ENCODE measurements at regions not wholly inside any gene's neighbourhood (a gene's known extent, or its start where the extent isn't known, plus 50 kb on each side); places are given as distances from the start of the nearest gene placed in this dataset.

DNA sequence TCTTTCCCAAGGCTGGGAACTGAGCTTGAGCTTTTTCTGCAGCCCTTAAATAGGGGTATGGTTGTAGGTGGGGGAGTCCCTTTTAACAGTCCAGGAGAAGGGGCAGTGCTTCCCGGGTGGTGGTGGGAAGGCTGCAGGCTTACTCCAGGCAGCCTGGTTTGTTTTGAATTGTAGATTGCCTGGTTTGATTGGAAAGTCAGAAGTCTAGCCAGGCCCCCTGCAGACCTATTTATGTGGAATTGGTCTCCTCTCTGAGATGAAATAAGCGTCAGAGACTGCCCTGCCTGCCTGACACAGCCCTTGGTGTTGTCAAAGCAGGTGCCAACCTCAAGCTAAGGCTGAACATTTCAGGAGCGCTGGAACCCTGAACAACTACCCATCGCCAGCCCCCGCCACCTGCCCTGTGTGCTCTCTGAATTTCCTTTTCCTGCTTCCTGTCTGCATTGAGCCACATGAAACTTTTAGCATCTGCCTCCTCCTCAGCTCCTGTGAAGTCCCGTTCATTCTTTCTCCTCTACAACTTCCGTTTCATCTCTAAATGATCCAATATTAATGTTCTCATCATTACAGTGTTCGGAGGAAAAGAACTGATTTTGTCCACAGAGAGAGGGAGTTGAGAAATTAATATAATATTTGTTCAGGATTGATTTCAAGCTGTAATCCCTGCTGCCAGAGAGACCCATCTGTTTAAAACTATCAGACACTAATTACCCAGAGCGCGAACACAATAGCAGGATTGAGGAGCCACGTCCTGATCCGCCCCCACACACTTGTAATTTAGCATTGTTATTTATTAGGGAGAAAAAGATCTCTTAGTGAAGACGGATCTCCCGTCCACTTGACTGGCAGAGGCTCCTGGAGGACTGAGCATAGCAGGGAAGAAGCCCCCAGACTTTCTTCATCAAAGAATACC, 136.5 kb downstream of the TRIM29 start:
- TF ChIP-seq, protein P1, sequence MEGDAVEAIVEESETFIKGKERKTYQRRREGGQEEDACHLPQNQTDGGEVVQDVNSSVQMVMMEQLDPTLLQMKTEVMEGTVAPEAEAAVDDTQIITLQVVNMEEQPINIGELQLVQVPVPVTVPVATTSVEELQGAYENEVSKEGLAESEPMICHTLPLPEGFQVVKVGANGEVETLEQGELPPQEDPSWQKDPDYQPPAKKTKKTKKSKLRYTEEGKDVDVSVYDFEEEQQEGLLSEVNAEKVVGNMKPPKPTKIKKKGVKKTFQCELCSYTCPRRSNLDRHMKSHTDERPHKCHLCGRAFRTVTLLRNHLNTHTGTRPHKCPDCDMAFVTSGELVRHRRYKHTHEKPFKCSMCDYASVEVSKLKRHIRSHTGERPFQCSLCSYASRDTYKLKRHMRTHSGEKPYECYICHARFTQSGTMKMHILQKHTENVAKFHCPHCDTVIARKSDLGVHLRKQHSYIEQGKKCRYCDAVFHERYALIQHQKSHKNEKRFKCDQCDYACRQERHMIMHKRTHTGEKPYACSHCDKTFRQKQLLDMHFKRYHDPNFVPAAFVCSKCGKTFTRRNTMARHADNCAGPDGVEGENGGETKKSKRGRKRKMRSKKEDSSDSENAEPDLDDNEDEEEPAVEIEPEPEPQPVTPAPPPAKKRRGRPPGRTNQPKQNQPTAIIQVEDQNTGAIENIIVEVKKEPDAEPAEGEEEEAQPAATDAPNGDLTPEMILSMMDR (IDR thresholded peaks at IDR 0.05; ENCODE audit: poor library complexity, severe bottlenecking): no peak
- TF ChIP-seq EZH2 (IDR thresholded peaks at IDR 0.05; ENCODE audit: borderline replicate concordance, insufficient read depth, low read length, poor library complexity, severe bottlenecking) (no peak), TAF1 (IDR thresholded peaks at IDR 0.05; ENCODE audit: low read depth) (no peak), MXI1 (conservative IDR thresholded peaks at IDR 0.05; ENCODE audit: poor library complexity, severe bottlenecking) (no peak), EP300 (conservative IDR thresholded peaks at IDR 0.05; ENCODE audit: poor library complexity, severe bottlenecking) (no peak), RAD21 (conservative IDR thresholded peaks at IDR 0.05) (no peak)
- no peak overlapping the region for H3K4me2 ChIP-seq (ENCODE audit: low read length)
- no peak overlapping the region for H3K9ac ChIP-seq (ENCODE audit: low read length)

DNA sequence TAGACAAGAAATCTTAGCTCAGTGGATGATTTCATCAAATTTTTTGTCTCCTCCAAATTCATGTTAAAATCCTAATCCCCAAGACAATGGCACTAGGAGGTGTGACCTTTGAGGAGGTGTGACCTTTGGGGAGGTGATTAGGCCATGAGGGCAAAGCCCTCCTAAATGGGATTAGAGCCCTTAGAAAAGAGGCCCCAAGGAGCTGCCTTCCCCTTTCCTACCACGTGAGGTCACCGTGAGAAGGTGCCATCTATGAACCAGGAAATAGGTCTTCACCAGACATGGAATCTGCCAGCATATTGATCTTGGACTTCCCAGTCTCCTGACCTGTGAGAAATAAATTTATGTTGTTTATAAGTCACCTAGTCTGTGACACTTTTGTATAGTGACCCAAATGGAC, 138.7 kb downstream of the TRIM29 start:
- TF ChIP-seq, protein P2, sequence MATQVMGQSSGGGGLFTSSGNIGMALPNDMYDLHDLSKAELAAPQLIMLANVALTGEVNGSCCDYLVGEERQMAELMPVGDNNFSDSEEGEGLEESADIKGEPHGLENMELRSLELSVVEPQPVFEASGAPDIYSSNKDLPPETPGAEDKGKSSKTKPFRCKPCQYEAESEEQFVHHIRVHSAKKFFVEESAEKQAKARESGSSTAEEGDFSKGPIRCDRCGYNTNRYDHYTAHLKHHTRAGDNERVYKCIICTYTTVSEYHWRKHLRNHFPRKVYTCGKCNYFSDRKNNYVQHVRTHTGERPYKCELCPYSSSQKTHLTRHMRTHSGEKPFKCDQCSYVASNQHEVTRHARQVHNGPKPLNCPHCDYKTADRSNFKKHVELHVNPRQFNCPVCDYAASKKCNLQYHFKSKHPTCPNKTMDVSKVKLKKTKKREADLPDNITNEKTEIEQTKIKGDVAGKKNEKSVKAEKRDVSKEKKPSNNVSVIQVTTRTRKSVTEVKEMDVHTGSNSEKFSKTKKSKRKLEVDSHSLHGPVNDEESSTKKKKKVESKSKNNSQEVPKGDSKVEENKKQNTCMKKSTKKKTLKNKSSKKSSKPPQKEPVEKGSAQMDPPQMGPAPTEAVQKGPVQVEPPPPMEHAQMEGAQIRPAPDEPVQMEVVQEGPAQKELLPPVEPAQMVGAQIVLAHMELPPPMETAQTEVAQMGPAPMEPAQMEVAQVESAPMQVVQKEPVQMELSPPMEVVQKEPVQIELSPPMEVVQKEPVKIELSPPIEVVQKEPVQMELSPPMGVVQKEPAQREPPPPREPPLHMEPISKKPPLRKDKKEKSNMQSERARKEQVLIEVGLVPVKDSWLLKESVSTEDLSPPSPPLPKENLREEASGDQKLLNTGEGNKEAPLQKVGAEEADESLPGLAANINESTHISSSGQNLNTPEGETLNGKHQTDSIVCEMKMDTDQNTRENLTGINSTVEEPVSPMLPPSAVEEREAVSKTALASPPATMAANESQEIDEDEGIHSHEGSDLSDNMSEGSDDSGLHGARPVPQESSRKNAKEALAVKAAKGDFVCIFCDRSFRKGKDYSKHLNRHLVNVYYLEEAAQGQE (IDR thresholded peaks at IDR 0.05; ENCODE audit: borderline replicate concordance): no peak
- no peak for TF ChIP-seq POLR2AphosphoS5 (IDR thresholded peaks at IDR 0.05)
- H3K27me3 ChIP-seq (ENCODE audit: insufficient read depth, low read depth, low read length): no peaks in the 10 kb centered on the region
- H3K79me2 ChIP-seq (replicated peaks; ENCODE audit: insufficient read depth, low read length): no peaks in the 10 kb centered on the region
- no peak overlapping the region for H2AFZ ChIP-seq (ENCODE audit: low read depth, low read length)
- no peak overlapping the region for H3K9ac ChIP-seq (ENCODE audit: low read length)
- no peaks in the 10 kb centered on the region for H3F3A ChIP-seq (ENCODE audit: insufficient read depth, low read length, poor library complexity, severe bottlenecking)
- no peaks in the 10 kb centered on the region for H3K9me2 ChIP-seq (ENCODE audit: insufficient read depth, low read length)
- no peak overlapping the region for H3K4me3 ChIP-seq (ENCODE audit: low read length)
- H3K36me3 ChIP-seq (ENCODE audit: insufficient read depth, low read length): no peaks in the 10 kb centered on the region
- no peak overlapping the region for H3K27ac ChIP-seq (ENCODE audit: low read length)
- H3K9me3 ChIP-seq (ENCODE audit: low read length): no peaks in the 10 kb centered on the region
- H4K20me1 ChIP-seq (ENCODE audit: insufficient read depth): no peaks in the 10 kb centered on the region
- no peak overlapping the region for H3K4me2 ChIP-seq (ENCODE audit: low read length)

More for the DNA sequence above, 136.5 kb downstream of the TRIM29 start:
- no peaks in the 10 kb centered on the region for H3K27me3 ChIP-seq (ENCODE audit: insufficient read depth, low read depth, low read length)
- no peak overlapping the region for H3K27ac ChIP-seq (ENCODE audit: low read length)
- no peaks in the 10 kb centered on the region for H3K9me2 ChIP-seq (ENCODE audit: insufficient read depth, low read length)
- H3K9me3 ChIP-seq (ENCODE audit: low read length): no peaks in the 10 kb centered on the region
- H3K79me2 ChIP-seq (replicated peaks; ENCODE audit: insufficient read depth, low read length): no peaks in the 10 kb centered on the region
- H3K4me3 ChIP-seq (ENCODE audit: low read length): peak overlapping the region; percentile 8
- no peaks in the 10 kb centered on the region for H3F3A ChIP-seq (ENCODE audit: insufficient read depth, low read length, poor library complexity, severe bottlenecking)
- no peak overlapping the region for H2AFZ ChIP-seq (ENCODE audit: low read depth, low read length)
- H3K36me3 ChIP-seq (ENCODE audit: insufficient read depth, low read length): no peaks in the 10 kb centered on the region
- H4K20me1 ChIP-seq (ENCODE audit: insufficient read depth): no peaks in the 10 kb centered on the region
